Natural killer cell treated with Interleukin-12 subunit alpha and Interleukin-12 subunit beta and Interleukin-15 and Interleukin-18, amount 100 ng/mL, for 72 hours (primary cell): ENCODE measurements at regions not wholly inside any gene's neighbourhood (a gene's known extent, or its start where the extent isn't known, plus 50 kb on each side); places are given as distances from the start of the nearest gene placed in this dataset.

Experiments used
- ATAC-seq, 2 donors: fragments of 150-1000 bp; cut with Tn5 transposase in 1 of 2; sonication (Bioruptor Pico), chemical (Tn5 transposase) in 1 of 2; 2 replicates each; pipeline ENCODE4 v1.10.0; 2021
- DNase-seq: peaks from one replicate; pipeline ENCODE4 v3.0.0; 2022; ENCODE audit warnings: low spot score
- H3K27ac Mint-ChIP-seq, 2 donors: 1 replicate in 1 of 2; 2 replicates in 1 of 2; pipeline ENCODE4 v1.8.0; 2022; ENCODE audit warnings: mixed read lengths in 2 of 2, mild to moderate bottlenecking in 1 of 2, moderate library complexity in 1 of 2
- H3K27me3 Mint-ChIP-seq, 2 donors: 1 replicate in 1 of 2; 2 replicates in 1 of 2; pipeline ENCODE4 v1.8.0; 2022; ENCODE audit warnings: mixed read lengths in 2 of 2
- H3K36me3 Mint-ChIP-seq: one replicate; pipeline ENCODE4 v1.8.0; 2022; ENCODE audit warnings: mixed read lengths
- H3K4me1 Mint-ChIP-seq, 2 donors: 1 replicate in 1 of 2; 2 replicates in 1 of 2; pipeline ENCODE4 v1.8.0; 2022; ENCODE audit warnings: low read depth in 2 of 2, mixed read lengths in 2 of 2, mild to moderate bottlenecking in 1 of 2
- H3K4me3 Mint-ChIP-seq: one replicate; pipeline ENCODE4 v1.8.0; 2022; ENCODE audit warnings: mixed read lengths
- H3K9me3 Mint-ChIP-seq: 2 replicates; pipeline ENCODE4 v1.8.0; 2022; ENCODE audit warnings: mixed read lengths

DNA sequence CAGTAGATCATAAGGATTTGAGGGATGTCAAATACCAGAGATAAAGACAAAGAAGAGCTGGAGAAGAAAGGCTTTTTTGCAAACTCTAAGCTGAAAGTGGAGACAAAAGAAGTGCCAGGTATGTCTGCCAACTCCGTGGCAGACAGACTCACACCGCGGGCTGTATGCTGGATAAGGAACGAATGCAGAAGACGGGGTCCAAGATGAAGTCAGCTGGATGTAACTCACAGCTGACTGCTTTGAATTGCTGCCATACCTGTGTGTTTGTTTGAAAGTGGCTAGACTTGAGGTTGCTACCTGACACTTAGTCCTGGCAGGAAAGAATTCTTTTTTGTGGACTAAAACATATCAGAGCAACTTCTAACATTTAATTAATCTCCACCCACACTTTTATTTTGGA lies 398.8 kb downstream of the DLEU7 start:
- Mint-ChIP-seq H3K36me3 (no peaks in the 10 kb centered on the region), H3K4me1 (peaks cover 12 to 18% of the 10 kb centered on the region in 2 donors), H3K9me3 (no peaks in the 10 kb centered on the region), H3K27me3 (no peaks in the 10 kb centered on the region), H3K27ac (no peak overlapping the region), H3K4me3 (no peak overlapping the region)
- DNase-seq (no peak), ATAC-seq (no peak)

DNA sequence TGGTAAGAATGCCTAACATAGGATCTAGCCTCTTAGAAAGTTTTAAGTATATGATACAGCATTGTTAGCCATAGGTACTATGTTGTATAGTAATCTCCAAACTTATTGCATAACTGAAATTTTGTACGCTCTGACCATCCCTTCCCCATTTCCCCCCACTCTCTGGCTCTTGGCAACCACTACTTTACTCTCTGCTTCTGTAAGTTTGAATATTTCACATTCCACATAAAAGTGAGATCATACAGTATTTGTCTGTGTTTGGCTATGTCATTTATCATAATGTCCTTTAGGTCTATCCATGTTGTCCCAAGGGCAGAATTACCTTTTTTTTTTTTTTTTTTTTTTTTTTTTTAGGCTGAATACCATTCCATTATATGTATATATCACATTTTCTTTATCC lies 396.9 kb downstream of the DLEU7 start:
- H3K4me3 Mint-ChIP-seq = no peak overlapping the region
- no peaks in the 10 kb centered on the region for H3K36me3 Mint-ChIP-seq
- ATAC-seq (no peak), DNase-seq (no peak)
- H3K4me1 Mint-ChIP-seq = peaks cover 19 to 28% of the 10 kb centered on the region in 2 donors
- no peaks in the 10 kb centered on the region for H3K27me3 Mint-ChIP-seq
- H3K27ac Mint-ChIP-seq = no peak overlapping the region
- H3K9me3 Mint-ChIP-seq = no peaks in the 10 kb centered on the region

DNA sequence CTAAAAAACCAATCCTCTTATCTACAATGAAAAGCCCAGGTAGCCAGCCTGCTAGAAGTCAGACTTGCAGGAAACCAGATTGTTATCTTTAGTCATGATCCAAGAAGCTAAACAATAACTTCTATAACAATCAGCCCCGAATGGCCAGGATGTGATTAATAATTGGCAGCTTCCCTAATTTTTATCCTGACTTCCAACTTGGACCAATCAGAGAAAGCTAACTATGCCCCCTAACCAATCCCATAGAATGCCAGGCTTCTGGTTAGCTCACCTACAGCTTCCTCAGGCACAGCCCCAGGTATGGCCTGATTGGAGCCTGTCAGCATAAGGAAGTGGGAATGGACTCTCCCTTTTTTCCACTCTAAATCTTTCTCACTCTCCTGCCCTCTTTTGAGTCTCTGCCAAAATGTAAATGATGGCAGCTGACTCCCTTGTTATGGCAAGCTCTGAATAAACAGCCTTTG lies 394.9 kb downstream of the DLEU7 start:
- Mint-ChIP-seq H3K4me1 (peaks cover 9 to 20% of the 10 kb centered on the region in 2 donors), H3K9me3 (no peaks in the 10 kb centered on the region), H3K4me3 (no peak overlapping the region), H3K27ac (no peak overlapping the region), H3K27me3 (no peaks in the 10 kb centered on the region), H3K36me3 (no peaks in the 10 kb centered on the region)
- ATAC-seq = no peak
- DNase-seq = no peak

DNA sequence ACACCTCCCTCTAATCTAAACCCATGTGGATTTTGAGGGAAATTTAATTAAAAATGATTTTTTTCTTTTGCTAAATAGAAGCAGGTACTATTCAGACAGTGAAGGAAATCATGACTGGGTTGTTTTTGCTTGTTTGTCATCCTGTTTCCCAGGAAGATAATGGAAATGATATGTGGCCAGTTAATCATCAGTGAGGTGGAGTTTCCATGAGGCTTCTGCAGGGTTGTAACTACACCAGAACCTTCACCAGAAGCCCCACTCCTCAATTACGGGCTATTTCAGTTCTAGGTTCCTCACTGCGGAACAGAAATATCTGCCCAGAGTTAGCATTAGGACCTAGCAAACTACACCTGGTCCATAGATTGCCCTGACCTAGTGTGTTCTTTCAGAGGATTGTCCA lies 394.0 kb downstream of the DLEU7 start:
- no peak overlapping the region for H3K4me3 Mint-ChIP-seq
- H3K27ac Mint-ChIP-seq = no peak overlapping the region
- no peaks in the 10 kb centered on the region for H3K27me3 Mint-ChIP-seq
- H3K4me1 Mint-ChIP-seq = peaks cover 7 to 19% of the 10 kb centered on the region in 2 donors
- H3K9me3 Mint-ChIP-seq = no peaks in the 10 kb centered on the region
- ATAC-seq (no peak), DNase-seq (no peak)
- H3K36me3 Mint-ChIP-seq = no peaks in the 10 kb centered on the region

DNA sequence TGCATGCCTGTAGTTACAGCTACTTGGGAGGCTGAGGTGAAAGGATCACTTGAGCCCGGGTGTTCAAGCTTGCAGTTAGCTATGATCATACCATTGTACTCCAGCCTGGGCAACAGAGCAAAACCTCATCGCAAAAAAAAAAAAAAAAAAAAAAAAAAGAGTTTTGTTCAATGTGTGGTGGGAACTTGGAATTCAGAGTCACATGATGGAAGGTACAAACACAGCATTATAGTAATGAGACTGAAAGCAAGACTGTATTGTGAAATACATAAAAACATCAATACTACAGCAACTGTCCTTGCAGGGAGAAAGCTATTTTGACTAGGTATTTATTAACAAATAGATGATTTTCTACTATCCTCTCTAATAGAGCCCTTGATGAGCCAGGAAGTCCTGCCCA lies 393.2 kb downstream of the DLEU7 start:
- H3K27ac Mint-ChIP-seq = no peak overlapping the region
- H3K4me3 Mint-ChIP-seq = no peak overlapping the region
- H3K27me3 Mint-ChIP-seq = no peaks in the 10 kb centered on the region
- no peaks in the 10 kb centered on the region for H3K36me3 Mint-ChIP-seq
- no peaks in the 10 kb centered on the region for H3K9me3 Mint-ChIP-seq
- peaks cover 7 to 16% of the 10 kb centered on the region in 2 donors for H3K4me1 Mint-ChIP-seq
- DNase-seq (no peak), ATAC-seq (no peak)

DNA sequence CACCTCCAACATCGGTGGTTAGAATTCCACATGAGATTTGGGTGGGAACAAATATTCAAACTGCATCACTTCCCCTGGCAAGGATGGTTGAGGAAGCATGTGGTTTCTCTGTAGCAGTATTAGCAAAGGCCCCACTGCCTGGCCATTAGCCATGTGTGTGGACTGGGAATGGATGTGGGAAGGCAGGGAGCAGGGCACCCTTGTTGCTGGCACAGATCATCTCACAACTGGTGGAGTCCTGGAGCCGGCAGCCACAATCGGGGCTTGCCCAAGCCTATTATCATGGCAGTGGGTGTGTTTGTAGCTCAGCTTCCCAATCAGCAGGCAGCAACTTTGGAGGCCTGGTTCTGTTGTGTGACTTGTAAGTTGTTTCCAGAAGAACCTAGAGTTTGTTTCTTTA lies 391.9 kb downstream of the DLEU7 start:
- Mint-ChIP-seq H3K27ac (no peak overlapping the region), H3K4me3 (no peak overlapping the region), H3K36me3 (no peaks in the 10 kb centered on the region), H3K27me3 (no peaks in the 10 kb centered on the region), H3K9me3 (no peaks in the 10 kb centered on the region), H3K4me1 (peaks cover 7 to 14% of the 10 kb centered on the region in 2 donors)
- ATAC-seq (no peak), DNase-seq (no peak)

DNA sequence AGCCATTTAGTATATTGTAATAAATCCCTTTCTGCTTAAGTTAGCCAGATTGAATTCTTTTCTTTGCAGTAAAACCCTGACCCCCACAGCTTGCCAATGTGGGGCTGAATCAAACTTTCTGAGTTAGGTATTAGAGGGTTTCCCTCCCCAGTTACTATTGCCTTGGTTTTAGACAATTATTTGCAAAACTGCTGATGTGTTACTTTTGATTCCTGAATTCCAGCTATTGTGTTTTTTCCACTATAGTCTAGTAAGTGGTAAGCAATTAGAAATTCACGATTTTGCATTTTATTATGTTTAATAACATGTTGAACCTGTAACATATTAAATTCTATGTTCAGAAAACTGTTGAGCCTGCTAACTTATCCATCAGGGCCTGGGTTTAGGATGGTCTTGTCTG lies 391.5 kb downstream of the DLEU7 start:
- Mint-ChIP-seq H3K27ac (no peak overlapping the region), H3K4me3 (no peak overlapping the region)

DNA sequence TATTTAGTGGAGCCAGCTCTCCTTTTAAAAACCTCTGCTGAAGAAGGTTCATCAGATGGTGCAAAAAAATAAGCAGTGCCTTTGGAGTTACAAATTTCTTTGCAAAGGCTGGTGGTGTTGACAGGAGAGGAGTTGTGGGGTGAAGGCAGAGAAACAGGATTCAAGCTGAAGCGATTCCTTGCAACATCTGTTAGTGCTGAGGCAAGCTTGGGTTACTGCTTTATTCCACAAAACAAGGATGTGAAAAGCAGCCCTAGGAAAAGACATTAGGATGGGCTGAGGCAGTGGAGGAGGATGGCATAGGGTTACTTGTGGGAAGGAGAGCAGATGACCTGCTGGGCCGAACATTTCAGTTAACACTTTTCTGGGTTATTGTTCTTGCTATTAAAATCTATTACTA lies 390.7 kb downstream of the DLEU7 start:
- no peak overlapping the region for H3K27ac Mint-ChIP-seq
- no peaks in the 10 kb centered on the region for H3K36me3 Mint-ChIP-seq
- no peaks in the 10 kb centered on the region for H3K9me3 Mint-ChIP-seq
- ATAC-seq = no peak
- H3K4me1 Mint-ChIP-seq = peaks cover 7 to 13% of the 10 kb centered on the region in 2 donors
- no peak overlapping the region for H3K4me3 Mint-ChIP-seq
- H3K27me3 Mint-ChIP-seq = peaks cover 0 to 3% of the 10 kb centered on the region in 2 donors
- no peak for DNase-seq

More for the DNA sequence above, 391.5 kb downstream of the DLEU7 start:
- H3K4me1 Mint-ChIP-seq = peaks cover 7 to 13% of the 10 kb centered on the region in 2 donors
- no peaks in the 10 kb centered on the region for H3K9me3 Mint-ChIP-seq
- ATAC-seq = no peak
- no peaks in the 10 kb centered on the region for H3K36me3 Mint-ChIP-seq
- DNase-seq = no peak
- peaks cover 0 to 3% of the 10 kb centered on the region in 2 donors for H3K27me3 Mint-ChIP-seq

DNA sequence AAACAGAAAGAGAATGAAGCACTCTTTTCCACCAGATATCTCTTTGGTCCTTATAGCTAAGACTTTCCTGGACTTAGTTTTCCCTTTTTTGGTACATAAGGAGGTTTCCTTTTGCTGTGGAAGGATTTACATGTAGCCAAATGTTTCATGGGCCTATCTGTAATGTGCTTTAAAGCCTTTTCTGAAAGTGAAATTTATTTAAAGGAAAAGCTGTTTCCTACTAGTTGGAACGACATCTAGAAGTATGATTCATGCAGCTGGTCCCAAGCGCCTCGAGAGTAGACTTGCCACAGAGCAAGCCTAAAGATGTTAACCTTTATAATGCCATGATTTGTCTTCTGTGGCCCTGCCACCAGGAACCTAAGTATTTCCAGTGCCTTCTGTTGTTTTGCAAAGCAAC lies 390.3 kb downstream of the DLEU7 start:
- no peak for ATAC-seq
- H3K9me3 Mint-ChIP-seq = no peaks in the 10 kb centered on the region
- peaks cover 7 to 13% of the 10 kb centered on the region in 2 donors for H3K4me1 Mint-ChIP-seq
- no peak overlapping the region for H3K27ac Mint-ChIP-seq
- DNase-seq = no peak
- peaks cover 0 to 3% of the 10 kb centered on the region in 2 donors for H3K27me3 Mint-ChIP-seq
- H3K36me3 Mint-ChIP-seq = no peaks in the 10 kb centered on the region
- no peak overlapping the region for H3K4me3 Mint-ChIP-seq

DNA sequence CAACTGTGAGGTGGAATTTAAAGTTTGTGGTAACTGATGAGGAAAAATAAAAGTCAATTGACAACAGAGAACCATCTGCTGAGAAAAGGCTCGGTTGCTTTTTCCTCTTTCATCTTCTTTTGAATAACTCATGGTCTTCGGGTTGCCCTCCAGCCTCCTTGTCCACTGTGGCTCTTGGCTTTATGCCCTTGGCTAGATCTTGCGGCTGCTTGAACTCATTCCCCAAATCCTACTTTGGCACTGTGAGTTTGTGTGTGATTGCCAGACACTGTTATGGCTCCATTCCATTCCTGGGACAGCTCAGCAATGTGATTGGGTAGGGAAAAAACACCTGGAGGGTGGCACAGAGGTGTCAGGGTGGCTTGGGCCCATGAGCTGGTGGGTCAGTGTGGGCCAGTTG lies 387.4 kb downstream of the DLEU7 start:
- peaks cover 10 to 15% of the 10 kb centered on the region in 2 donors for H3K4me1 Mint-ChIP-seq
- H3K4me3 Mint-ChIP-seq = no peak overlapping the region
- H3K9me3 Mint-ChIP-seq = no peaks in the 10 kb centered on the region
- ATAC-seq (no peak), DNase-seq (no peak)
- H3K27me3 Mint-ChIP-seq = peaks cover 0 to 3% of the 10 kb centered on the region in 2 donors
- H3K36me3 Mint-ChIP-seq = no peaks in the 10 kb centered on the region
- H3K27ac Mint-ChIP-seq = no peak overlapping the region

DNA sequence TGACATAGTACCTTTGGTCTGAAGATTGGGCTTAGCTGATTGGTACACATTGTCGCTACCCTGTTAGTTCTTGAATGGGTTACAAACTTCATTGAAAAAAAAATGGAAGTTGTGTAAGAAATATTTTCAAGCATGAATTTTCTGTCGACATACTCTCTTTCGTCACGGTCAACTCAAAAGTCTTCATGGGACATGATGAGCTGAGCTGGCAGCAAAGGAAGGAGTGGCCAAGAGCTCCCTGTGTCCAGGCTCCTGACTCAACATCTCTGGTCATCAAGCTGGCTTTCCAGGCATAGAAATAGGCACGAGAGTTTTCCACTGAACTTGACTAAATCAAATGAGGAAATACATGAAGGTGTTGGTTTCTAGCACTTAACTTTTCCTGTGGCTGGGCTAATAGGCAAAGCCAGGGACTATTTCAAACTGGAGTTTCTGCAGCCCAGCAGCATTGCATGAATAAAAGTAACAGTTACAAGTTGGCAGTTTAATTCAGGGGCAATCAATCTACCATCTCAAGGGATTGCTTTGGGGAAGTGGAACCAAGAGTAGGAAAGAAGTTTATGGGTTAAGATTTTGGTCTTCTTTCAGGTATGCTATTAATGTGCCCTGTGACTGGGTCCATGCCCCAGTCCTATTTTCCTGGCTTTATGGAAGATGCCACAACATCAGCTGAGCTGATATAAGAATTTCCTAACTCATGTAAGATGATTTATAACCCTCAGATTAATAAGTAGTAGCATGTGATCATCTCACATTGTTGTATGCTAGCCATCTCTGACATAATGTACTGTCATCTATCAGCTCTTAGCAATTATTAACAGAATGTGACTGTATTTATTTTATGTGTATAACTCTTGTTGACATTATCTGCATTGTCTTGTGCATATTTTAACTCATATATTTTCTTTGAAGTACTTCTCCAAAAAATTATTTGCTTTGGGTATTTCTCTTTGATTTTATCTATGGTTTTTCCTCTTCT lies 385.8 kb downstream of the DLEU7 start:
- Mint-ChIP-seq H3K9me3 (no peaks in the 10 kb centered on the region), H3K4me3 (no peak overlapping the region), H3K27ac (no peak overlapping the region), H3K36me3 (no peaks in the 10 kb centered on the region), H3K4me1 (peaks cover 6 to 11% of the 10 kb centered on the region in 2 donors), H3K27me3 (peaks cover 0 to 3% of the 10 kb centered on the region in 2 donors)
- no peak for DNase-seq
- no peak for ATAC-seq

DNA sequence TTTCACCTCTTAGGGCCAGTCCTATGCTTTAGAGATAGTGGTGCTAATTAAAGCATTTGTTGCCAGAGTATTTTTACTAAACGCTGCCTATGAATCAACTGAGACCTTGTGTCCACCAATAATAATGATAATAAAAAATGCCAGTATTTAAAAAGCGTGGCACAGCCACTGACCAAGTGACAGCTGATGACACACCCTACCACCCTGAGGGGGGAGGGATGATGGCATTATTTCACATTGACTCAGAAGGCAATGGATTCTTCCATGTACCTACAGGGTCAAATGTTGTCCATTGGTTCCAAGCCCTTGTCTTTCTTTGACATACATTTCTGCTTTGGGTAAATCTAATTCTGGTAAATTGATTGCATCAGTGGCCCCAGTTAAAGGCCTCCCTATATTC lies 384.4 kb downstream of the DLEU7 start:
- DNase-seq = no peak
- Mint-ChIP-seq H3K27ac (no peak overlapping the region), H3K36me3 (no peaks in the 10 kb centered on the region), H3K4me1 (peaks cover 6 to 8% of the 10 kb centered on the region in 2 donors), H3K4me3 (no peak overlapping the region), H3K27me3 (peaks cover 0 to 3% of the 10 kb centered on the region in 2 donors), H3K9me3 (no peaks in the 10 kb centered on the region)
- ATAC-seq = no peak

DNA sequence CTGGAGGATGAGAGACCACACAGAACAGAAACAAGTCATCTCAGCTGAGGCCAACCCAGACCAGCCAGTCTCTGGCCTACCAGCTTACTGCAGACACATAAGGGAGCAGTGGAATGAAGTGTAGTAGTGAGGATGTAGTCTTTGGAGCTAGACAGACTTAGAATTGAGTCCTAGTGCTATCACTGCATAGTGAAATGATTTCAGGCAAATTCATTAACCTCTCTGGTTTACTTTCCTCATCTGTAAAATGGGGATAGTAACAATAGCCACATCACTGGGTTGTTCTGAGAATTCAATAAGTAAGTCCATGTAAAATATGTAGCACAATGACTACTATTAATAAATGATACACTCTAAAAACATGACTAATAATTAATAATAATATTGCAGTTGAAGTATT lies 383.8 kb downstream of the DLEU7 start:
- Mint-ChIP-seq H3K9me3 (no peaks in the 10 kb centered on the region), H3K27ac (no peak overlapping the region), H3K36me3 (no peaks in the 10 kb centered on the region), H3K4me3 (no peak overlapping the region), H3K4me1 (peaks cover 6 to 8% of the 10 kb centered on the region in 2 donors), H3K27me3 (peaks cover 0 to 5% of the 10 kb centered on the region in 2 donors)
- ATAC-seq (no peak), DNase-seq (no peak)

DNA sequence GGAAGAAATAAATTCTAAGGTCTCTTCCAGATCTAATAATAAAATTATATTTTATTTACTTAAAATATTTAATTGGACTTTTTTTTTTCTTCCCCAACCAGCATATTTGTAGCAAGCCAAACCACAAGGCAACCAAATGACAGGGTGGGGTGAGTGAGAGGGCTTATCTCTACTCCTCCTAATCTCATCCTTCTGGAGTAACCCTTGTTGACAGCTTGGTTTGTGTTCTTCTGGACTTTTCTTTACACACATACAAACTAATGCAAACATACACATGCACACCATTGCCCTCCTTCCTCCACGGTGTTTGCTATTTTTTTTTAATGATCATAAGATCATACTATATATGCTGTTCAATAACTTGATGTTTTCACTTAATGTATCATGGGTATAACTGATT lies 383.1 kb downstream of the DLEU7 start:
- DNase-seq (no peak), ATAC-seq (no peak)
- Mint-ChIP-seq H3K4me1 (peaks cover 6 to 8% of the 10 kb centered on the region in 2 donors), H3K27ac (peak overlapping the region in 1 of 2 donors; percentile 63), H3K27me3 (peaks cover 0 to 5% of the 10 kb centered on the region in 2 donors), H3K4me3 (peak overlapping the region; percentile 5), H3K36me3 (no peaks in the 10 kb centered on the region), H3K9me3 (no peaks in the 10 kb centered on the region)
